HFF-Myc (cell line): ENCODE measurements at regions not wholly inside any gene's neighbourhood (a gene's known extent, or its start where the extent isn't known, plus 50 kb on each side); places are given as distances from the start of the nearest gene placed in this dataset.
"Not testable (repeated sequence)": the region's sequence is repeated elsewhere in the genome, so short reads cannot be mapped to it uniquely, and the experiment has no call there.

Experiments used
- DNase-seq: peaks from one replicate; pipeline ENCODE4 v3.0.0-alpha.2; 2011; ENCODE audit warnings: low read depth; ENCODE audit errors: extremely low read depth
- H3K4me3 ChIP-seq: replicated peaks from 2 replicates; pipeline ENCODE4 v1.5.1; 2011; ENCODE audit warnings: low read depth, mild to moderate bottlenecking, control low read depth, low read length
- TF ChIP-seq, protein P1 (sequence below): IDR thresholded peaks from 2 replicates; pipeline ENCODE4 v1.5.1; 2012; ENCODE audit warnings: mild to moderate bottlenecking, low read depth, low read length, control low read depth; ENCODE audit errors: missing control alignments

- no peak for DNase-seq
- no peak overlapping the region for H3K4me3 ChIP-seq
- TF ChIP-seq, protein P1, sequence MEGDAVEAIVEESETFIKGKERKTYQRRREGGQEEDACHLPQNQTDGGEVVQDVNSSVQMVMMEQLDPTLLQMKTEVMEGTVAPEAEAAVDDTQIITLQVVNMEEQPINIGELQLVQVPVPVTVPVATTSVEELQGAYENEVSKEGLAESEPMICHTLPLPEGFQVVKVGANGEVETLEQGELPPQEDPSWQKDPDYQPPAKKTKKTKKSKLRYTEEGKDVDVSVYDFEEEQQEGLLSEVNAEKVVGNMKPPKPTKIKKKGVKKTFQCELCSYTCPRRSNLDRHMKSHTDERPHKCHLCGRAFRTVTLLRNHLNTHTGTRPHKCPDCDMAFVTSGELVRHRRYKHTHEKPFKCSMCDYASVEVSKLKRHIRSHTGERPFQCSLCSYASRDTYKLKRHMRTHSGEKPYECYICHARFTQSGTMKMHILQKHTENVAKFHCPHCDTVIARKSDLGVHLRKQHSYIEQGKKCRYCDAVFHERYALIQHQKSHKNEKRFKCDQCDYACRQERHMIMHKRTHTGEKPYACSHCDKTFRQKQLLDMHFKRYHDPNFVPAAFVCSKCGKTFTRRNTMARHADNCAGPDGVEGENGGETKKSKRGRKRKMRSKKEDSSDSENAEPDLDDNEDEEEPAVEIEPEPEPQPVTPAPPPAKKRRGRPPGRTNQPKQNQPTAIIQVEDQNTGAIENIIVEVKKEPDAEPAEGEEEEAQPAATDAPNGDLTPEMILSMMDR: no peak
Observed at GRCh38 chr4:126192506-126192905, 877.8 kb downstream of the FAT4 start.

GRCh38 chr4:126201251-126202138 lies 886.7 kb downstream of the FAT4 start:
- not testable (repeated sequence) for H3K4me3 ChIP-seq, DNase-seq

GRCh38 chr4:126202226-126202625 lies 887.5 kb downstream of the FAT4 start:
- DNase-seq: no peak
- TF ChIP-seq, protein P1: no peak
- H3K4me3 ChIP-seq: no peak overlapping the region

- DNase-seq: no peak
- H3K4me3 ChIP-seq: no peak overlapping the region
- TF ChIP-seq, protein P1: no peak
Observed at GRCh38 chr4:126207910-126208309, 893.2 kb downstream of the FAT4 start.

DNA sequence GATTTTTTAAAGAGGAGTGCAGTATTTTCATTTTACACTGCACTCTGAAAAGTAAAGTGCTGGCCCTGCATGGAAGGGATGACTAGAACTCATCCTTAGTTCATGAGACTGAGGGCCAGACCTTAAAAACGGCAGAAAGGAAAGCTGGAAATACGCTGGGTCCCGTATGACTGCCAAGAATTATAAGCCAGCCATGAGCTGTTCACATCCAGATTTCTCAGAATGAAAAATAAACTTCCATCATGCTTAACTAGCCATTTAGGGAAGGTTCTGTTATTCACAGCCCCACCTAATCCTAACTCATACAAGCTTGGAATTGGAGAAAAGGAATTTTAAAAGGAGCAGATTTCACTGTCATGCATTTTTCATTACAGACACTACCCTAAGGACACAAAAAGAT lies 894.4 kb downstream of the FAT4 start:
- TF ChIP-seq, protein P1: no peak
- no peak overlapping the region for H3K4me3 ChIP-seq
- no peak for DNase-seq

GRCh38 chr4:126213996-126214395 lies 899.2 kb downstream of the FAT4 start:
- TF ChIP-seq, protein P1: no peak
- no peak overlapping the region for H3K4me3 ChIP-seq
- DNase-seq: no peak

DNA sequence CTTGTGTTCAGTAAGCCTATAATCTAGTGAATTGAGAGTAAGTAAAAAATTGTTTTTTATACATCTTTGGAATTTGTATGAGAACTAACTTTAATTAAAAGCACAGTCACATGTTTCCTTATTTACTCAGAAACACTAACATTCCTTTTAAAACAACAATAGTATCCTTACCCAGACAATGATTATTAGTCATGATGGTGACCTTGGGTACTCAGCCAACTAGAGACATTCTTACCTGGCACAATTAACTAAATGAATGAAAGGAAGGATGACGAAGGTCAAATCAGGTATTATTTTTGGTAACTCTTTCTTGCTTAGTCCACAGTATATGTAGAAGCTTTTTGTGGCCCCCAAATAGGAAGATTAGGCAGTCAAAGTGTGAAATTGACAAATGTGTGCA lies 901.0 kb downstream of the FAT4 start:
- TF ChIP-seq, protein P1: no peak
- no peak overlapping the region for H3K4me3 ChIP-seq
- no peak for DNase-seq
